GM12865 (cell line): ENCODE measurements at regions not wholly inside any gene's neighbourhood (a gene's known extent, or its start where the extent isn't known, plus 50 kb on each side); places are given as distances from the start of the nearest gene placed in this dataset.

Source experiments
- DNase-seq: peaks from one replicate; pipeline ENCODE4 v3.0.0; 2010; ENCODE audit warnings: low read depth
- H3K4me3 ChIP-seq: 2 replicates; pipeline ENCODE4 v1.5.1; 2011; ENCODE audit warnings: mild to moderate bottlenecking, low read depth, low read length, control low read depth
- CTCF ChIP-seq: IDR thresholded peaks from 2 replicates; pipeline ENCODE4 v1.5.1; 2011; ENCODE audit warnings: low read length, control low read depth, low read depth, inconsistent platforms; ENCODE audit not compliant: insufficient read depth; ENCODE audit errors: missing control alignments

GRCh38 chr22:49586244-49586748 lies 241.4 kb downstream of the BRD1 start:
- no peak for DNase-seq
- no peak for TF ChIP-seq CTCF

GRCh38 chr22:49585461-49586243 lies 242.0 kb downstream of the BRD1 start:
- DNase-seq, result no peak
- no peak overlapping the region for H3K4me3 ChIP-seq
- no peak for TF ChIP-seq CTCF

More at GRCh38 chr22:49586244-49586748, 241.4 kb downstream of the BRD1 start:
- no peak overlapping the region for H3K4me3 ChIP-seq

GRCh38 chr22:49583886-49584505 lies 243.7 kb downstream of the BRD1 start:
- TF ChIP-seq CTCF, result no peak
- no peak overlapping the region for H3K4me3 ChIP-seq
- DNase-seq, result no peak

GRCh38 chr22:49583341-49583740 lies 244.3 kb downstream of the BRD1 start:
- no peak for DNase-seq
- H3K4me3 ChIP-seq, result no peak overlapping the region
- no peak for TF ChIP-seq CTCF

- TF ChIP-seq CTCF, result no peak
- no peak for DNase-seq
- no peak overlapping the region for H3K4me3 ChIP-seq
Observed at GRCh38 chr22:49582678-49583077, 245.0 kb downstream of the BRD1 start.

GRCh38 chr22:49582181-49582580 lies 245.5 kb downstream of the BRD1 start:
- no peak for DNase-seq
- no peak overlapping the region for H3K4me3 ChIP-seq
- no peak for TF ChIP-seq CTCF

GRCh38 chr22:49580024-49580423 lies 247.6 kb downstream of the BRD1 start:
- DNase-seq, result no peak
- TF ChIP-seq CTCF, result no peak
- H3K4me3 ChIP-seq, result no peak overlapping the region
